ENCODE measurements at regions not wholly inside any gene's neighbourhood (a gene's known extent, or its start where the extent isn't known, plus 50 kb on each side); places are given as distances from the start of the nearest gene placed in this dataset.

- no peak for TF ChIP-seq MAX (IDR thresholded peaks at IDR 0.05)
- no peak for TF ChIP-seq CREB1 (IDR thresholded peaks at IDR 0.05; ENCODE audit: low read depth)
- TF ChIP-seq EP300 (IDR thresholded peaks at IDR 0.05; ENCODE audit: borderline replicate concordance): no peak
- no peak for TF ChIP-seq ZBTB7A (IDR thresholded peaks at IDR 0.05; ENCODE audit: low read depth)
- no peak for TF ChIP-seq YY1 (IDR thresholded peaks at IDR 0.05; ENCODE audit: low read depth)
- TF ChIP-seq CEBPB (IDR thresholded peaks at IDR 0.05): no peak
- no peak for TF ChIP-seq TCF12 (IDR thresholded peaks at IDR 0.05; ENCODE audit: low read depth)
- no peak for TF ChIP-seq FOXM1 (IDR thresholded peaks at IDR 0.05; ENCODE audit: borderline replicate concordance, low read depth)
- no peak for TF ChIP-seq NFIC (IDR thresholded peaks at IDR 0.05)
Observed at GRCh38 chr3:66839508-66839907, 158.6 kb upstream of the KBTBD8 start.

- TF ChIP-seq ZBTB7A (IDR thresholded peaks at IDR 0.05; ENCODE audit: low read depth) (no peak), CEBPB (IDR thresholded peaks at IDR 0.05) (no peak), TCF12 (IDR thresholded peaks at IDR 0.05; ENCODE audit: low read depth) (no peak), RAD21 (IDR thresholded peaks at IDR 0.05; ENCODE audit: low read depth) (no peak), FOXM1 (IDR thresholded peaks at IDR 0.05; ENCODE audit: borderline replicate concordance, low read depth) (no peak), EP300 (IDR thresholded peaks at IDR 0.05; ENCODE audit: borderline replicate concordance) (no peak), USF1 (IDR thresholded peaks at IDR 0.05) (no peak), TEAD4 (IDR thresholded peaks at IDR 0.05) (no peak), MAX (IDR thresholded peaks at IDR 0.05) (no peak), YY1 (IDR thresholded peaks at IDR 0.05; ENCODE audit: low read depth) (no peak), REST (IDR thresholded peaks at IDR 0.05; ENCODE audit: low read depth) (no peak), EGR1 (IDR thresholded peaks at IDR 0.05) (no peak), NFIC (IDR thresholded peaks at IDR 0.05) (no peak), CREB1 (IDR thresholded peaks at IDR 0.05; ENCODE audit: low read depth) (no peak)
Observed at GRCh38 chr3:66851894-66852613, 146.1 kb upstream of the KBTBD8 start.

- no peak for TF ChIP-seq ZBTB7A (IDR thresholded peaks at IDR 0.05; ENCODE audit: low read depth)
- TF ChIP-seq EGR1 (IDR thresholded peaks at IDR 0.05): no peak
- no peak for TF ChIP-seq TCF12 (IDR thresholded peaks at IDR 0.05; ENCODE audit: low read depth)
- TF ChIP-seq MAX (IDR thresholded peaks at IDR 0.05): no peak
- no peak for TF ChIP-seq TAF1 (IDR thresholded peaks at IDR 0.05; ENCODE audit: low read depth)
- no peak for TF ChIP-seq TEAD4 (IDR thresholded peaks at IDR 0.05)
- no peak for TF ChIP-seq CEBPB (IDR thresholded peaks at IDR 0.05)
- TF ChIP-seq USF1 (IDR thresholded peaks at IDR 0.05): no peak
- no peak for TF ChIP-seq CREB1 (IDR thresholded peaks at IDR 0.05; ENCODE audit: low read depth)
- TF ChIP-seq EP300 (IDR thresholded peaks at IDR 0.05; ENCODE audit: borderline replicate concordance): no peak
- TF ChIP-seq NFIC (IDR thresholded peaks at IDR 0.05): no peak
- TF ChIP-seq REST (IDR thresholded peaks at IDR 0.05; ENCODE audit: low read depth): no peak
- no peak for TF ChIP-seq FOXM1 (IDR thresholded peaks at IDR 0.05; ENCODE audit: borderline replicate concordance, low read depth)
- TF ChIP-seq RAD21 (IDR thresholded peaks at IDR 0.05; ENCODE audit: low read depth): no peak
- TF ChIP-seq YY1 (IDR thresholded peaks at IDR 0.05; ENCODE audit: low read depth): no peak
Observed at GRCh38 chr3:66854601-66855151, 143.4 kb upstream of the KBTBD8 start.

GRCh38 chr3:66856533-66856932 lies 141.6 kb upstream of the KBTBD8 start:
- no peak for TF ChIP-seq REST (IDR thresholded peaks at IDR 0.05; ENCODE audit: low read depth)
- no peak for TF ChIP-seq TAF1 (IDR thresholded peaks at IDR 0.05; ENCODE audit: low read depth)
- TF ChIP-seq TEAD4 (IDR thresholded peaks at IDR 0.05): no peak
- TF ChIP-seq CREB1 (IDR thresholded peaks at IDR 0.05; ENCODE audit: low read depth): no peak
- TF ChIP-seq USF1 (IDR thresholded peaks at IDR 0.05): no peak

Data from Ishikawa (cell line).